Large intestine (tissue), 3 donors: ENCODE measurements at regions not wholly inside any gene's neighbourhood (a gene's known extent, or its start where the extent isn't known, plus 50 kb on each side); places are given as distances from the start of the nearest gene placed in this dataset.
A peak's percentile ranks its signal among the peaks of the same experiment; 100 is the strongest.
"Not testable (repeated sequence)": the region's sequence is repeated elsewhere in the genome, so short reads cannot be mapped to it uniquely, and the experiment has no call there.

Source experiments
- DNase-seq, 2 donors: peaks; one replicate each; pipeline versions ENCODE4 v3.0.0 to v3.0.0-alpha.2; 2013
- H3K27ac ChIP-seq: one replicate; pipeline ENCODE4 v1.5.1; 2013; ENCODE audit warnings: low read length
- H3K27me3 ChIP-seq: 2 replicates; pipeline ENCODE4 v1.6.1; 2013; ENCODE audit warnings: low read length; ENCODE audit not compliant: control insufficient read depth, insufficient read depth
- H3K36me3 ChIP-seq: 2 replicates; pipeline ENCODE4 v1.6.1; 2013; ENCODE audit warnings: low read length; ENCODE audit not compliant: control insufficient read depth, insufficient read depth
- H3K4me1 ChIP-seq: one replicate; pipeline ENCODE4 v1.6.1; 2013; ENCODE audit warnings: low read length; ENCODE audit not compliant: control insufficient read depth, insufficient read depth
- H3K4me3 ChIP-seq: one replicate; pipeline ENCODE4 v1.5.1; 2013; ENCODE audit warnings: low read length
- H3K9me3 ChIP-seq: one replicate; pipeline ENCODE4 v1.6.1; 2013; ENCODE audit warnings: mild to moderate bottlenecking, low read depth, low read length, moderate library complexity; ENCODE audit not compliant: control insufficient read depth
- WGBS: methylation state at CpG from one replicate; pipeline ENCODE4 v1.1.5; 2013; ENCODE audit warnings: low lambda C conversion rate; ENCODE audit not compliant: insufficient coverage; 5-methylcytosine and 5-hydroxymethylcytosine counted together

- H3K4me1 ChIP-seq, H3K36me3 ChIP-seq, H3K9me3 ChIP-seq, H3K4me3 ChIP-seq, H3K27me3 ChIP-seq, H3K27ac ChIP-seq, DNase-seq: not testable (repeated sequence)
- no CpG with 5 or more reads among the region's 19 CpGs for WGBS
Measured at GRCh38 chr22:12162586-12162985, 3365.4 kb upstream of the OR11H1 start.

GRCh38 chr22:12166525-12166924 is 3361.5 kb upstream of the OR11H1 start:
- not testable (repeated sequence) for H3K36me3 ChIP-seq, H3K9me3 ChIP-seq, H3K4me3 ChIP-seq, DNase-seq, H3K27me3 ChIP-seq, H3K4me1 ChIP-seq, H3K27ac ChIP-seq
- no CpG with 5 or more reads among the region's 14 CpGs for WGBS

- H3K9me3 ChIP-seq, H3K4me3 ChIP-seq, H3K27ac ChIP-seq, H3K27me3 ChIP-seq, H3K36me3 ChIP-seq, H3K4me1 ChIP-seq, DNase-seq: not testable (repeated sequence)
- WGBS = no CpG with 5 or more reads among the region's 13 CpGs
Measured at GRCh38 chr22:12168044-12168443, 3359.9 kb upstream of the OR11H1 start.

GRCh38 chr22:12192117-12192516 is 3335.9 kb upstream of the OR11H1 start:
- H3K27ac ChIP-seq, H3K9me3 ChIP-seq, H3K36me3 ChIP-seq, DNase-seq, H3K4me3 ChIP-seq, H3K4me1 ChIP-seq, H3K27me3 ChIP-seq: not testable (repeated sequence)
- WGBS = 60% methylated on average over 1 of the region's 6 CpGs

- H3K9me3 ChIP-seq, H3K36me3 ChIP-seq, H3K27ac ChIP-seq, DNase-seq, H3K27me3 ChIP-seq, H3K4me1 ChIP-seq, H3K4me3 ChIP-seq: not testable (repeated sequence)
- no CpG with 5 or more reads among the region's 5 CpGs for WGBS
Measured at GRCh38 chr22:12194650-12195049, 3333.3 kb upstream of the OR11H1 start.

- DNase-seq = peak in 1 of 2 donors; percentile 1
- not testable (repeated sequence) for H3K27me3 ChIP-seq, H3K27ac ChIP-seq, H3K9me3 ChIP-seq, H3K36me3 ChIP-seq, H3K4me1 ChIP-seq, H3K4me3 ChIP-seq
- WGBS = 50% methylated on average over 1 of the region's 5 CpGs
Measured at GRCh38 chr22:12202067-12202466, 3325.9 kb upstream of the OR11H1 start.

GRCh38 chr22:12206687-12207086 is 3321.3 kb upstream of the OR11H1 start:
- H3K36me3 ChIP-seq, H3K27ac ChIP-seq, H3K4me3 ChIP-seq, DNase-seq, H3K4me1 ChIP-seq, H3K9me3 ChIP-seq, H3K27me3 ChIP-seq: not testable (repeated sequence)
- WGBS = 80% methylated on average over 1 of the region's 1 CpG
